ENCODE measurements at regions not wholly inside any gene's neighbourhood (a gene's known extent, or its start where the extent isn't known, plus 50 kb on each side); places are given as distances from the start of the nearest gene placed in this dataset.
A peak's percentile ranks its signal among the peaks of the same experiment; 100 is the strongest.
"Not testable (repeated sequence)": the region's sequence is repeated elsewhere in the genome, so short reads cannot be mapped to it uniquely, and the experiment has no call there.

- DNase-seq = not testable (repeated sequence)
Measured at GRCh38 chr19:23984911-23985310, 70.2 kb downstream of the ZNF726 start.

DNA sequence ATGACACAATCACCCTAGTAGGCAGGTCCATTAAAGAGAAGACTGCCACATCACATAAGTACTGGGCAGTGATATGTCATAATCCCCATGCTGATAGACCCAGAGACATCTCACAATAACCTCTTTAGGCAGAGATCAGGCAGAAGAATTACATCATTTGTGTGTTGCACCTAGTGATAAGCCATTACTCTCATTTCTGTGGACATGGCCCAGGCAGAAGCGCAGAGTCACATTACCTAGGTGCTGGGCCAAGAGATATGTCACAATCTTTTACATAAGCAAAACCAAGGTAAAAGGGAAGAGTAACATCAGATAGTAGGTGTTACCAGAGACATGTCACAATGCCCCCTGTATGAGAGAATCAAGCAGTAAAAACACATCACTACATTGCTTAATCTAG is 71.9 kb downstream of the ZNF726 start:
- no peak for DNase-seq

- peak; percentile 34 for DNase-seq
Measured at GRCh38 chr19:23991170-23991569, 76.5 kb downstream of the ZNF726 start.

DNA sequence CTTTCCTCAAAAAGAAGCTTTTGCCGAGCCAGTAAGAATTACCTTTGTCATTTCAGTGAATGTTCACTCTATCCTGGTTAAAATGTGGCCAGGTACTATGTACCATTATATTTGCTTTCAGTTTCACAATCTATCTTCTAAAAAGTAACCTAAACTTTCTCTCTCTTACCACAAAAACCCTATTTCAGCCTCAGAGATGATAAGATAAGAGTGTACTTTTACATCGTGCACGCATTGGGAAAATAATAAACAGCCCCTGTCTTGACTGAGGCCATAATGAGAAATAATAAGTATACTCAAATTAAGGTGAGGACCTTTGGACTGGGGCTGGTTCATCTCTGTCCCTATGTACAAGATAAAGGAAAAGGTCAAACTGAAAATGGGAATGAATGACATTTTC is 77.7 kb downstream of the ZNF726 start:
- DNase-seq = no peak

DNA sequence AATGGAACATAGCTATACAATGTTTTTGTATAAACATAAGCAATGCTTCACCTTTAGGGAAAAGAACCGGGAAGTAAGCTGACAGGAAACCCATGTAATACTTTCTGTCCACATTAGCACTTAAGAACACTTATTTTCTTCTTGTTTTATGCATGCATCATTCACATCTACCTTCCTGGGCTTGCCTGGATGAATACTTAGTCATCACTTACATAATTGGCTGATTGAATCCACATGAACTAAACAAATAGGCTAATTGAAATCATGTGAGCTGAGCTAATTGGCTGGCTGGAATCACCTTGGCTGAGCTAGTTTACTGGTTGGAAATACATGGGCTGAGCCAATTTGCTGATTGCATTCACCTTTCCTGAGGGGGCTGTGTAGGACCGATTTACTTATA is 78.8 kb downstream of the ZNF726 start:
- DNase-seq = no peak

- no peak for DNase-seq
Measured at GRCh38 chr19:23996549-23996948, 81.9 kb downstream of the ZNF726 start.

DNA sequence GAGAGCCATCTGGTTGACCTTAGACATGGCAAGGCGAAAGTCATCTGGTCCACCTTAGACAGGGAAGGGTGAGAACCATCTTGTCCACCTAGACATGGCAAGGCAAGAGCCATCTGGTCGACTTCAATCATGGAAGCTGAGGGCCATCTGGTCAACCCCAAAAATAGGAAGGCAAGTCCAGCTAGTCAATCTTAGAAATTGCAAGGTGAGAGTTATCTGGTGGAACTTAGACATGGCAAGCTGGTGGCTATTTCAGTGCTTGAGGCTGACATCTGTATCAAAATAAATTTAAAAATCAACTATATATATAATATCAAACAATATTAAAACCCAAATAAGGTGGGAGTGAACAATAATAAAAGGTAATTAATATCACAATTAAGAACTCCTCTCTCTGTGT is 83.9 kb downstream of the ZNF726 start:
- DNase-seq = no peak

DNA sequence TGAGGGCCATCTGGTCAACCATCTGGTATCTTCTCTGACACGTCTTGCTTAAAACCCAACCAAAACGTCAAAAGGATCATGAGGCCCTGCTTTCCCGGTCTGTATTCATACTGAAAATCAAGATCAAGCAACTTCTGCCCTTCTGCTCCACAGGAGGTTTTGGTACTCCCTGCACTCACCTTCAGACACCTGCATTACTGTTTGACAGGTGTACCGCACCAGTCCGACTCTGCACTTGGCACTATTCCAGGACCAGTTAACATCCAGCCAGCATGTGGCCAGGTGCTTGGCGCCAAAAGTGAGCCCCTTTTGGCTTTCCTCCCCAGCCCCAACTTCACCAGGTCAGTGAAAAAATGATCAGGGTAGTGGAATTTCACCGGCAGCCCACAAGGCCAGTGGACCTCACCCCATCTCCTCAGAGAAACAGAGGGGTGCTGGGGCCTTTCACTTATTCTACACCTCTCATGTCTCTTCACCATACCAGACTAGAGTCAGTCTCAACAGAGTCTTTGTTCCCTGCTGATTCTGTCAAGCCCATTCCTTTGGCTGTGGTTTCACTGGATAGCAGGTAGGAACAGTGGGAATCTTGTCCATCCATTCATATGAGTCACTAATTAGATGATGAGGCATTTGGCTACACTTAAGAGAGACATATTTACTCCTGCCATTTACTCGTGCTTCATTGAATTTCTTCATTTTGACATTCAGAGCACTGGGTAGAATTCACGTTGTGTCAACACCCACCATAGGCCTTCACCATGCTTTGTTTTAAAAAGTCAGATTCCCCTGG is 85.3 kb downstream of the ZNF726 start:
- DNase-seq = no peak

DNA sequence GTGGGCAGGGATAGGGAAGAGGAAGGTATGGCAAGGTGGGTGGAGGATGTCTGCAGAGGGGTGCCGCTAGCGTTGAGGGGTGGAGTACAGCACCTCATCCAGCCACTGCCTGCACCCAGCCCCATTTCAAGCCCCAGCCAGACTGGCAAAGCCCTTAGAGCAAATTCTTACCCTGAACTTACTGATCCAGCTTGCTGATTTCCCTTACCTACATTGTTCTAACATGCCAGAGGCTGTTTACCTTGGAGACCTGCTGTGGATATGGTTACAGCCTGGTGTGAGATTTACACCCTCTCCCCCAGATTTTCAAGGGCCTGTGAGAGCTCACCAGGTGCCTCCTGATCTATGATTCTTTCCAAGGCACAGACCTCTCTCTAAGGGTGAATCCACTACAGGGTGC is 86.0 kb downstream of the ZNF726 start:
- DNase-seq = no peak

- DNase-seq = no peak
Measured at GRCh38 chr19:24002256-24002945, 84.6 kb upstream of the ZNF254 start.

DNA sequence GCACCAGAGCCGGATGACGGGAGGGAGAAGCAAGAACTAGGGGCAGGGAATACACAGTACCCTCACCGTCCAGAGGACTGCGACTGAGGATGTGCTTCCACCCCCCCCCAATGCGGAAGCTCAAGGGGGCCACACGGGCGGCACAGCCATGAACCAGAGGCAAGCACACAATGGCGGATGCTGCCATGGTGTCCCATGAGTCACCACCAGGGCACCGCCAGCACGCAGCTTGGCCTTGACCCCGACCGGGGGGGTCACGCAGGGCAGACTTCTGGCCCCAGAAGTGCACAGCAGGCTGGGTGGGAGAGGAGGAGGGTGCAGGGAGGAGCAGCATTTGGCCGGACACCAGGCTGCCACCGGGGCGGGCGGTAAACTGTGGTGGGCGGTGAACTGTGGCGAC is 83.5 kb upstream of the ZNF254 start:
- no peak for DNase-seq

DNA sequence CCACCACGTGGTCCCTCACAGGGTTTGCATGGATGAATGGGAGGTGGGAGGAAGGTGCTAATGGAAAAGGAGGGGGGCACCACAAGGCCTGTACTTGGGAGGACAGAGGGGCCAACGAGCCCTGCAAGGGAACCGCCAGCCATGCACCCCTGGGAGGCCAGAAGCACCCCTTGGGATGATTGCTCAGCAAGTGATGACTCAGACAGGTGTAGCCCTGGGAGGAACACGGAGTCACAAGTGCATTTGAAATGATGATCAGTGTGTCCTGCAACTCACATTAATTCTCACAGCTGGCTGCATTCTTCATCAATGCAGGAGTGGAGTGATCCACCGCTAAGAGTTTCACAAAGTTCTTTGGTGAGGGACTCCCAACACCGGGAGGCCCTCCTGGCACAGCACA is 82.8 kb upstream of the ZNF254 start:
- no peak for DNase-seq

DNA sequence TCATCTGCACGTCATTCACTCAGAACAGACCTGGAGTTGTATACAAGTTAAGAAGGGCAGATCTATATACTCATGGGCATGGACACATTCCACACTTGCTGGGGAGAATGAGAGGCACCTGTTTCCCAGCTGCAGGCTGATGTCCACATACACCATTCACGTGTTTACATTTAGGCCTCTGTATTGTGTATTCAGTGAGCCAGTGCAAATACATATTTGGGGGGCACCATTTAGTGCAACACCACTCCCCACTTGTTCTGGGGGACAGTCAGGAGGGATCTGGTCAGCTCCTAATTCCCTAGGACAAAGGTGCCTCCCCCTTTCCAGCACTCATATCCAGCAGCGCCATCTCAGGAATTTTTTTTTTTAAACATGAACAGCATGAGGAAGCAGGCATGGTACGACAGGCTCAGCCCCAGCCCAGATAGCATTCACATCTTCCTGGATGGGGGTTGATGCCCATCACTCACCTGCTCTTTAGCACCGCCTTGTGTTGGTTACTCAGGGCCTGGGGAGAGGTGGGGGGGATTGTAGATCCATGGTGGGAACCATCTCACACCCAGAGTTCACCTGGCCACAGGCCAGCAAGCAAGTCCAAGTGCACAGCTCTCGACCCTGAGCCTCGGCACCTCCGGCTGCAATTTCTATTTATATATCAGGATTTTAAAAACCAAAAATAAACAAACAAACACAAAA is 56.9 kb upstream of the ZNF254 start:
- no peak for DNase-seq

- DNase-seq = no peak
Measured at GRCh38 chr19:24032651-24033050, 54.3 kb upstream of the ZNF254 start.

DNA sequence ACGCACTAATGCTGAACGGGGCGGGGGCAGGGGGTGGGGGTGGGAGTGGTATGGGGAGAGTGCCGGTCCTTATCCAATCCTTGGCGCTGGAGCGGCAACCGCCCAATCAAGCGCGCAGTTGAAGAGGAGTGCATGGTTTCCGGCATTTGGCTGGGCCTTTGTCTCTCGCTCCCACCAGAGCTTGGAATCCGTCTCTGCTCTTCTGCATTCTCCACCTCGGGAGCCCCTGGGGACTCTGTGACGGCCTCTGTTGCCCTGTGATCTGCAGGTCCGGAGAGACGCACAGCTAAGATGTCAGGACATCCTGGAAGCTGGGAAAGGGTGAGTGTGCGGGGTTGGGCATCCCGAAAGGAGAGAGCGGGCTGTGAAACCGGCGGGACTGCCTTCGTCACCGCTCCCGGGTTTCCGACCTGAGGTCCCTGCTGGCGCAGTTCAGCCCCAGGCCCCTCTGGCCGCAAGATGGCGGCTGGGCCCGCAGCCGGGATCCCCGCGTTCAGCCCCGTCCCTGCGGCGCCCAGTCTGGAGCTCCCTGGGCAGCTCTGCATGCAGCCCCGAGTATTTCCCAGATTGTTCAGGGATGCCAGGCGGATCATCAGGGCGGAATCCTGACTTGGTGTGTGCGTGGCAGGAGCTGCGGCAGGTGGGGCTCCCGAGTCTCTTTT is 53.6 kb upstream of the ZNF254 start:
- peak; percentile 88 for DNase-seq

DNA sequence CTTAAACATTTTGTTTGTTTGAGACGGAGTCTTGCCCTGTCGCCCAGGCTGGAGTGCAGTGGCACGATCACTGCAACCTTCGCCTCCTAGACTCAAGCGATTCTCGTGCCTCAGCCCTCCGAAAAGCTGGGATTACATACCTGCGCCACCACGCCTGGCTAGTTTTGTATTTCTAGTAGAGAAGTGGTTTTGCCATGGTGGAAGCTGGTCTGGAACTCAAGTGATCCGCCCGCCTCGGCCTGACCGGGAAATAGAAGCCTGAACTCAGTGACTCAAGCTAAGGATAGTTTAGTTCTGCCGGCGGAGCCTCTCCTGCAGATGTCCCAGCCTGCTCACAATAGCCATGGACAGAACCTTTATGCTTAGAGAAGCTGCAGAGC is 53.0 kb upstream of the ZNF254 start:
- DNase-seq = peak; percentile 42

DNA sequence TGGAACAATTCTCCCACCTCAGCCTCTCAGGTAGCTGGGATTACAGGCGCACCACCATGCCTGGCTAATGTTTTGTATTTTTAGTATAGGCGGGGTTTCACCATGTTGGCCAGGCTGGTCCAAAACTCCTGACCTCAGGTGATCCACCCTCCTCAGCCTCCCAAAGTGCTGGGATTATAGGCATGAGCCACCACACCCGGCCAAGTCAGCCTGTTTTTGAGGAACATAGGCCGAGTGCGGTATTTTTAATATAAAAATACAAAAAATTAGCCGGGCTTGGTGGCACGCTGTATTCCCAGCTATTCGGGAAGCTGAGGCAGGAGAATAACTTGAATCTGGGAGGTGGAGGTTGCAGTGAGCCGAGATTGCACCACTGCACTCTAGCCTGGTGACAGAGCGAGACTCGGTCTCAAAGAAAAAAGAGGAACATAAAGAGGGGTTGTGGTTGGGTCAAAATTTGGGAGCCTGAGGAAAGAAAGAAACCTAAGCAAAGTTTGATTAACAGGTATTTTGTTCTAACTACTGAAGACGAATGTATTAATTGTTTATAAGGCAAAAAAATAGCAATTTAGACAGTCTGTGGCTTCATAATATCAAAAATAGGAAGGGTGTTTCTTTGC is 51.6 kb upstream of the ZNF254 start:
- DNase-seq = not testable (repeated sequence)
